Spleen (tissue), 7 donors: ENCODE measurements at regions not wholly inside any gene's neighbourhood (a gene's known extent, or its start where the extent isn't known, plus 50 kb on each side); places are given as distances from the start of the nearest gene placed in this dataset.

Experiments
- POLR2A ChIP-seq, 3 donors: fragments of 450-650 bp; IDR thresholded peaks; one replicate each; pipeline ENCODE4 v1.5.1; 2017; ENCODE audit warnings: antibody characterized with exemption in 3 of 3, mild to moderate bottlenecking in 1 of 3
- POLR2AphosphoS5 ChIP-seq, 3 donors: sonication (generic); formaldehyde crosslinking; IDR thresholded peaks; one replicate each; pipeline ENCODE4 v1.5.1; 2017; ENCODE audit warnings: antibody characterized with exemption in 3 of 3
- TF ChIP-seq, protein P1 (sequence below), 11 experiments: fragments of 200-600 bp in 7 of 11; fragments of 450-650 bp in 4 of 11; sonication (generic) in 4 of 11; IDR thresholded peaks in 8 of 11; conservative IDR thresholded peaks in 3 of 11; 1 replicate in 7 of 11; 2 replicates in 4 of 11; pipeline versions ENCODE4 v1.4.0 to v1.8.0; 2016 to 2021; ENCODE audit warnings: antibody characterized with exemption in 11 of 11, inconsistent platforms in 4 of 11, mild to moderate bottlenecking in 1 of 11
- donor health status: DM: no; HTN: no; CAD: no; lungs with moderate emphysema.
- donor health status: DM: no; HTN: no; CAD: no.
- donor health status: DM: no; HTN: no; CAD: no.

DNA sequence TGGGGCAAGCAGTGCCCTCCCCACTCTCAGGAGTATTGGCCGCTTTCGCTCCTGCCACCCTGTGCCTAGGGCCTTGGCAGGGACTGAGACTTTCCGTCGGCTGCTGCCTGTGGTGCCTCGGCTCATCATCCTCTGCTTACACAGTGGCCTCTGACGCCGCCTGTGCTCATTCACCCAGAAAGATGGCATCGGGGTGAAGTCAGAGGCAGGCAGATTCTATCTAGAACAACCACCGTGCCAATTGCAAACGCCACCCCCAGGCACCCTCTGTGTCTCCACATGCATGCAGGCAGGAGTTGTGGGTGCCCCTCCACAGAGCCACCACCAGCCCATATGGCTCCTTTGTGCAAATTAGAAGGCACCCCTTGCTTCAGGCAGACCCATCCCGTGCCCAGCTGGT lies 154.2 kb upstream of the GSE1 start:
- no peak for TF ChIP-seq POLR2A (IDR thresholded peaks at IDR 0.05)
- TF ChIP-seq, protein P1, sequence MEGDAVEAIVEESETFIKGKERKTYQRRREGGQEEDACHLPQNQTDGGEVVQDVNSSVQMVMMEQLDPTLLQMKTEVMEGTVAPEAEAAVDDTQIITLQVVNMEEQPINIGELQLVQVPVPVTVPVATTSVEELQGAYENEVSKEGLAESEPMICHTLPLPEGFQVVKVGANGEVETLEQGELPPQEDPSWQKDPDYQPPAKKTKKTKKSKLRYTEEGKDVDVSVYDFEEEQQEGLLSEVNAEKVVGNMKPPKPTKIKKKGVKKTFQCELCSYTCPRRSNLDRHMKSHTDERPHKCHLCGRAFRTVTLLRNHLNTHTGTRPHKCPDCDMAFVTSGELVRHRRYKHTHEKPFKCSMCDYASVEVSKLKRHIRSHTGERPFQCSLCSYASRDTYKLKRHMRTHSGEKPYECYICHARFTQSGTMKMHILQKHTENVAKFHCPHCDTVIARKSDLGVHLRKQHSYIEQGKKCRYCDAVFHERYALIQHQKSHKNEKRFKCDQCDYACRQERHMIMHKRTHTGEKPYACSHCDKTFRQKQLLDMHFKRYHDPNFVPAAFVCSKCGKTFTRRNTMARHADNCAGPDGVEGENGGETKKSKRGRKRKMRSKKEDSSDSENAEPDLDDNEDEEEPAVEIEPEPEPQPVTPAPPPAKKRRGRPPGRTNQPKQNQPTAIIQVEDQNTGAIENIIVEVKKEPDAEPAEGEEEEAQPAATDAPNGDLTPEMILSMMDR (IDR thresholded peaks at IDR 0.05 in 8 of 11, conservative IDR thresholded peaks at IDR 0.05 in 3 of 11) = no peak
- no peak for TF ChIP-seq POLR2AphosphoS5 (IDR thresholded peaks at IDR 0.05)
